Inflammatory macrophage (primary cell): ENCODE measurements at regions not wholly inside any gene's neighbourhood (a gene's known extent, or its start where the extent isn't known, plus 50 kb on each side); places are given as distances from the start of the nearest gene placed in this dataset.
"Not testable (repeated sequence)": the region's sequence is repeated elsewhere in the genome, so short reads cannot be mapped to it uniquely, and the experiment has no call there.

ENCODE experiments used
- DNase-seq, 2 donors: peaks; one replicate each; pipeline ENCODE4 v3.0.0-alpha.2; 2020 to 2022

DNA sequence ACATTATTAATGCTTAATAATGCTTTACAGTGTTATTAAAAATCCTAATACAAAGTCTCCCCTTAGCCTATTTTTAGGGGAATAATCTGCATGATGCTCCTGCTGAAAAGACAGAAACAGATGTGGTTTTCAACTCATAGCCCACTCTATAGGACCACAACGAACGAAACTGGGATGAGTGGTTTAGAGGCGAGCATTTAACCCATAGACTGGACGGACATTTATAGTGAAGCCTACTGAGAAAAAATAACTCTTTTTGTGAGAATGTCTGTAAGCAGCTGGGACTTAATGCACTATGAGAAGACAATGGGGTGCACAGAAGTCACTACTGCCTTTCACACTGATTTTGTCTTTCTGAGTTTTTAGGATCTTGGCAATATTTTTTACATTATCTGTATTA lies 1599.6 kb upstream of the B3GALT2 start:
- DNase-seq: no peak

DNA sequence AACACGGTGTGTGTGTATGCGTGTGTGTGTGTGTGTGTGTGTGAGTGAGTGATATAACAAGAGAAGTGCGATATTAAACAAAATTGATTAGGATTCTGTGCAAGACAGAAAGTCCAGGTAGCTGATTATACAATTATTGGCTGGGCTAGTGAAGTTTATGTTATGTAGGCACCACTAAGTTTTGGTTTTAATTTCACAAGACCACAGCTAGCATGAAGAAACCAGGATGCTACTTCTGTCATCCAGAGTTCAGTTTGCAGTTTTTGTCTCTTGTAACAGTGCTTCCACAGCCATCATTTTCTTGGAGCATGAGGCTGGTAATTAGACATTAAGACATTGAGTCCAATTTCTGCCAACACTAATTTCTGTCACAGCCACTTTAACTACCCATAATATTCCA lies 1590.2 kb upstream of the B3GALT2 start:
- DNase-seq: no peak

DNA sequence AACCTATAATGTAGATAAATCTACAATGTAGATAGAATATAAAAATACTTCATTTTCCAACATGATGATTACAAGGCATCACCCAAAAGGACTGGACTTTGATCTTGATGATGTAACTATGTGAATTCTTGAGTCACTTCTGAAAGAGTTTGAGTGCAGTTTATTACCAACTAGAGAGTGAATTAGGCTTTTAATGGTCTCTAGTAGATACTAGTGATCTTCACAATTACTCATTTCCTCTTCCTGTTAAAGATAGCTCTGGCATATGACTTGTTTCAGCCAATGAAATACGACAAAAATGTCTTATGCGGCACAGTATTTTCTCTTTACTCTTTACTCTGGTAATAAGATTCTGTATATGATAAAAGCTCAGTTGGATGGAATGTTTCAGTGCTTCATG lies 1588.1 kb upstream of the B3GALT2 start:
- no peak for DNase-seq

DNA sequence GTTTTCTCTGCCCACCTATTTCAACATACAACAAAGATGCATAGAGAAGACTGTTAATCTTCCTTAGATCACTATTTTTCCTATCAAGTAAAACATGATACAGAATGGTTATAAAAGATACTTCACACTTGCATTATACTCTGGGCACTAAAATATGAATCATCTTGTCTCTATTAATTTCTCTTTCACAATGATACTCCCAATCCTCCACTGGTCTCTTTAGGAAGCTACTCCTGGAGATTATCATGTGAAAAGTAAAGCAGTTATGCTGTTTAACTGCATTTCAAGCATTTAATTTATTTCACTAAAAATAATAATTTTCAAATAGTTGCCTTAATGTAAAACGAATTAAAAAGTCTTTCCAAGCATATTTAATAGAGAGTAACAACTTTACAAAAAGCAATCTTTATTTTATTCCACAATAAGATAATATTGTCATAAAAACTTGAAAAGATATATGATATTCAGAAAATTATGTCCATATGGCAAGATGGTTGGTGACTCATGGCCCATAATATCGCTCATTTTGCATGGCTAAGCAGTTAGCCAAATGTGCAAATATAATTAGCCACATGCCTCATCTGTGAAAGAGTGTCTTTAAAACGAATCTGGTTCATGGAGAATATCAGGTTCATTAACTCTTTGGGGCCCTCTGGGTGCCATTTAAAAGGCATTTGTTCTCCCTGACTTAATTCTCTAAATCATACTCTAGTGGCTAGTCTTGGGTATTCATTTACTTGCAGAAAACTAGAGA lies 1569.0 kb upstream of the B3GALT2 start:
- no peak for DNase-seq

DNA sequence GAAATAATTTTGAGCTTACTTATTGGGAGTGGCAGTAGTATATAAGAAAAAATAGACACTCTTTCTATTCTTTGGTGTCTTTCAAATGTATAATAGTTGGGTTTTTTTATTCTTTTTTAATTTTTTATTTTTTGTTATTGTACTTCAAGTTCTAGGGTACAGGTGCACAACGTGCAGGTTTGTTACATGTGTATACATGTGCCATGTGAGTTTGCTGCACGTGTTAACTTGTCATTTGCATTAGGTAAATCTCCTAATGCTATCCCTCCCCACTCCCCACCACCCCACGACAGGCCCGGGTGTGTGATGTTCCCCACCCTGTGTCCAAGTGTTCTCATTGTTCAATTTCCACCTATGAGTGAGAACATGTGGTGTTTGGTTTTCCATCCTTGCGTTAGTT lies 1552.4 kb upstream of the B3GALT2 start:
- DNase-seq: not testable (repeated sequence)

DNA sequence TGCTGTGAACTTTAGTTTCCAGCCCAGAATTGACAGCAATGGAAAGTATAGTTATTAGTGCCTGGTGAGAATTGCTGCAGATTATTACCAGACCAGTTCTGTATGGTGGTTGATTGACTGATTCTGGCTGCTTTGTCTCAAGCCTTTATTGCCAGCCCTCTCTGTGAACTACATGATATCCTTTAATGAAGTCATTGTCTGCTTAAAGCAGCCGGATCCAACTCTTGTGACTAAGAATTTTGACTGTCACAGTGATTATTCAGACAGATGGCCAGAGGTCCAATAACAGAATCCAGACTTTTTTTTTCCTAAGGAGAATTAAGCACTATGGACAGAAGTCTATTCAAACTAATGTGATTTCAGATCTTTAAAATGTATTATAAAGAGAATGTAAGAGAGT lies 1548.6 kb upstream of the B3GALT2 start:
- no peak for DNase-seq

DNA sequence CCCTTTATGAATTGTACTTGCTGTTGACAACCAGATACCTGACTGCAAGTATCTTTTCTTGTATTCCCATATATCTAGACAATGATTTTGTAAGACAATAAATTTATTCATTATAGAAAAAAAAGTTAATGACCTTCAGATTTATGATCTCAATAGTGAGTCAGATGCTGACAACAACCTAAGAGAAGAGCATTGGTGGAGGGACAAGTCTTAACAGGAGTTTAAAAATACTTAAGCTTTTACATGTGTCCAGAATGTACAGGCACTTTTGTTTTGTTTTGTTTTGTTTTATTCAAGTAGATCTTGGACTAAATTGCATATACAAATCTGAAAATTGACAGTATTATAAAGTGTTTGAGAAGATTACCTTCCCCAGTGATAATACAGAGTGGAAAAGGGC lies 1544.6 kb upstream of the B3GALT2 start:
- DNase-seq: no peak

DNA sequence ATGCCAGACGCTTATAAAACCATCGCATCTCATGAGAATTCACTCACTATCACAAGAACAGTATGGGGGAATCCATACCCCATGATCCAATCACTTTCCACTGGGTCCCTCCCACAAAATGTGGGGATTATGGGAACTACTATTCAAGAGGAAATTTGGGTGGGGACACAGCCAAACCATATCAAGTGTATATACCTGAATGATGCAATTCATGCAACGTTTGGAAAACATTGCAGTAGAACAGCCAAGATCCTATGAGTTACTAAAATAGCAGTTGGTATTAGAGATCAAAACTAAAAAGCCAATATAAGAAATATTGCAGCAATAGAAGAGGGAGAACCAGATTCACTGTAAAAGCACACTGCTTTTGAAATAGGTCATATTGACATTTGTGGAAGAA lies 1543.9 kb upstream of the B3GALT2 start:
- no peak for DNase-seq

DNA sequence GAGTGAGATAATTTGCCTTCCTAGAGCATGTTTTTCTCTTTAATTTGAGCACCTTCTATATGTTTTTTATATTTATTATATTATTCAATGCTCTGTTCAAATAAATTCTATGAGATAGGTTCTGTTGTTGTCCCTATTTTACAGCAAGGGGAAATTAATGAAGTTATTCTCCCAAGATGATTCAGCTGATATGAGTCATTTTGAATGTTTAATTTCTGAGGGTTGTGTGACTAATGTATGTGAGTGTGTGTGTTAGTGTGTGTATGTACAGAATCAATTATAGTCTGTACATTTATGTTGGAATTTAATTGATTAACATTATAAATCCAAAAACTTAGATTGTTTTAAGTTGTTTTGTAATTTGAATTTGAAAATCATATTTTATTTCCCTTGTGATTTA lies 1536.7 kb upstream of the B3GALT2 start:
- no peak for DNase-seq

DNA sequence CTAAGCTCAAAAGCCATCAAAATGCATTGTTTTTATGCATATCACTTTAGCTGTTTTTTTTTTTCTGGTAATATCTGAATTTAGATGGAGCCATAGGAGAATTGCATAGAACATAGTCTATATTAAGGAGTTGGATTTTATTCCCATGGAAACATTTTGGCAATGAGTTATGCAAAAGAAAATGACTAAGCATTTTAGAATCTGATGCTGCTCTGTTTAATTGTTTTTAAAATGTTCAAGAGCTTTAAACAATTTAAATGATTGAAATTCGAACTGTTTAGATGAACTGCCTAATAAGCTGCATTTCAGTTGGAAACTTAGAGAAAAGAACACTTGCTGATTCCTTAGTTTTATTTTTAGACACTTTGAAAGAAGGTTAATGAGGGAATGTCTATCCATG lies 1531.5 kb upstream of the B3GALT2 start:
- no peak for DNase-seq

DNA sequence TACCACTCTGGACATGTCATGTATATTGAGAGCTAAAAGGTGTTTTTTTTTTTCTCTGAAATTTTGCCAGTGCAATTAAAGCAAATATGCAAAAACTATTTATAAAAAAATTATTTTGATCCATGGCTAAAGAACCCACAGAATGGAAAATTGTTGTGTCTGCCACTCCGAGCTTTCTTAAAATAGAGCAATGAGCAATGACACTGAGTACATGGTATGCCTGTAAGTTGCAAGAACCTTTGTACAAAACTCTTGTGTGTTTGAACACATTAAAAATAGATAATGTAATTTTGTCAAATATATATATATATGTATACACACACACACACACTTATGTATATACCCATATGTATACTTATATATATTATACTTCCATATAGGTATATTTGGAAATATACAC lies 1530.9 kb upstream of the B3GALT2 start:
- no peak for DNase-seq

DNA sequence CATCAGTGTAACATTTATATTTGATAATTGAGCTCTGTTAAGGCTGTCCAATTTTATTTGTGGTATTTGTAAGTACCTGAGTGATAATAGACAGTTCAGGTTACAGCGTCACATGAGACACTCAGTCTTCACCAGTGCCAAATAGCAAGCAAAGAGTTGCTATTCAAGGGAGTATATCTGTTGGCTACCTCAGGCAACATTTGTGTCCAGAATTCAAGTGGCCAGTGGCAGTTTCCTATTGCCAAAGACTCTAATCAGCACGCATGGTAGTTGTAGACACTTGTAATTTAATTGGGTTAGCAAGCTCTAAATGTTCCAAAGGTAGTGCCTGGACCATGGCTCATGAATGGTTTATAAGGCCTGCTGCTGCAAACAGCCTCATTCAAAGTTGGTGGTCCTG lies 1524.3 kb upstream of the B3GALT2 start:
- DNase-seq: no peak

DNA sequence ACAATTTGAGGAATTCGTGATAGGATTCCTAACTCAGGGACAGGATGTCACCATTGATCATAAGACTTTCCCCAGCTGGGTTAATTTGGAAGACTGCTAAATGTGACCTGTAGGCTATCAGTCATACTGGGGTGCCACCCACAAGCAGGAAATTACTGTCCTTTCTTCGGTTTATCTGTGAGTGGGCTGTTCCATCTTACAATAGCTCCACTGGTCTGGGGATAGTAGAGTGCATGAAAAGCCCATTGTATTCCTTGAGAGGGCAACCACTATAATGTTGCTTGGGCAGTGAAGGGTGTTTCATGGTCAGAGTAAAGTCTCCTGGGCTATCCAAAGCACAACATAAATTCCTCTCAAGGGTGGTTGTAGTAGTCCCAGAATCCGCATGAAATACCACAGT lies 1523.0 kb upstream of the B3GALT2 start:
- no peak for DNase-seq

DNA sequence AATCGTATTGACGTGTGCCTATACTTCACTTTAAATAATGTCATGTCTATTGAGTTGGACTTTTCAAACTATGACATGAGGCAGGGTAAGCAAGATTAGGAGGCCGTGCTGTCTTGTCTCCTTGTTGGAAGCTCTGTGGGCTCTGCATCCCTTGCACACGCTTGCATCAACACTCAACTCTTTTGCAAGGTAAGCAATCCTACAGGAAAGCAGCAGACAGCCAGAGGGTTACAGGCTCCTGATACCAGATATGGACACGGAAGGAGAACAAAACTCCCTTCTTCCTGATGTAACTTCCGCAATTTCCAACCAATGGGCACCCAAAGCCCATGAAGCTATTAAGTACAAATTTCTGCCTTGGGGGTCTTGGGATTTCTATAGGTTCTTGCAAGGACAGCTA lies 1520.7 kb upstream of the B3GALT2 start:
- no peak for DNase-seq

DNA sequence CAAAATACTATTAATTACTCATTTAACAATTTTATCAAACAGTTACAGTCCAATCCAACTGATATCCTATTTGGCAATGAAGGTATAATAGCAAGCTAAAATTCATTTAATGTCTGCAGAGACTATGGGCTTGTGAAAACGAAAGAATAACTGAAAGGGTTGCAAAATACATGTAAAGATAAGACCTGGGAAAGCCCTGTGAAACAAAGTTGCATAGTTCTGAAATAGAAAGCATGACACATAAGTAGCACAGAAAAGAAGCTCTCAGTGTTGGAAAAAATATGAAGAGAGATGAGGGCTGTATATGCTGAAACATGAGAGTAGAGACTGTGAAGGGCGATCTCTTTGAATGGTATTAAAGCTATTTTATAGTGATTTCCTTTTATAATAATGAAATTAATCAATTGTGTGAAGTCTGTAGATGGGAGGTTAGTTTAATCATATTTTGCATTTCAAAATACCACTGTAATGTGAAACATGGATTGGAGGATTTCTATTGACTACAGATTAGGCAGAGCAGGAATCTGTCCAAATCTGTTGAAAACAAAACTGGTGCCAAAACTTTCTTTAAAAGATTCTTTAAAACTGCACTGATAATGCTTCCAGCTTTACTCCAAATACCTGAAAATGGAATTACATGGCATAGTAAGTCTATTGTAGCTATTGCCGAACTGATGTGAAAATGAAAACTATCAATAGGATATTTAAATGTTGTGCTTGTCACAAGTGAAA lies 1518.9 kb upstream of the B3GALT2 start:
- no peak for DNase-seq

DNA sequence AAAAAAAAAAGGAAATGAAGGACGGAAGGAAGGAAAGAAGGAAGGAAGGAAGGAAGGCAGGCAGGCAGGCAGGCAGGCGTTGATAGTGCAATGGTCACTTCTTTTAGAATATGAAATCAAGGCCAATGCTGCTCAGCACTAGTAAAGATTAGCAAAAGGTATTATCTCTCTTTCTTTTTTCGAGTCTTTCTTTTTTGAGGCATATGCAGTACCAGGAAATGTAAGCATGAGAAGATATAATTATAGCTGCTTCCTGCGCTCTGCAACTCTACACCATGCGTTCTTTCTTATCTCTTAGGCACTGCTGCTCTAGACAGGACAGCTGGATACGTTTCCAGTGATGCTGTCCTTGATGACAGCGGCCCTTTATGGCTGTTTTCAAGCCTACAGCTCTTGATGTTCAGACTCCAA lies 1512.5 kb upstream of the B3GALT2 start:
- DNase-seq: no peak

DNA sequence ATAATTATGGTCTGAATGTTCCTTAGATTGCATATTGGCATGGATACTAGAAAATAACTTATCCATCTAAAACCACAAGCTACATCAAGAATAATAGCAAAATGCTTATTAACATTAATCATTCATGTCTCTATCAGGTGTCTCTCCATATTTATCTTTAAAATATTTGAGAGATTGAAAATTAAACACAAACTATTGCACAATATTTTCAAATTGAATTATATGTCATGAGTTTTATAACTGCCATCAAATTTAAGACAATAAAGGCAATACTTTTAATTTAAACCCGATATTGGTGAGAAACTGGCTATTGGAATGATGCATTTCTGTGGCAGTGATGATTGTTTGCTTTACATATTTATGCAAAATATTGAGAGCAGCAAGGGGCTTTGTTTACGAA lies 1506.8 kb upstream of the B3GALT2 start:
- no peak for DNase-seq

DNA sequence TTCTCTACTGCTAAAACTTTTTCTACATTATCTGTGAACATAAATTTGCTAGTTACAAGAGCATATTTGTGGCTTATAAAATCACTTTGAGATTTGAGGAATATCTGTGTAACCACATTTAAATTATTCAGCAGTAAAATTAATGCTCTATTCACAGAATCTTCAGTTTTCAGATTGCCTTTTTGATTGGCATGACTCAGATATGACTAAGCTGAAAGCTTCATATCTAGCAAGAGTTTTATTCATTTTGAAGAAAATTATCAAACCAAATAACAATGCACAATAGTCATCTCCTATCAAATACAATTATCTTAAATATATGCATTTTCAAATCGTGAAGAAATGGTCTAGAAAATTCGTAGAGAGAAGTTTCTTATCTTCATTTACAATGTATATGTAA lies 1498.2 kb upstream of the B3GALT2 start:
- DNase-seq: no peak

DNA sequence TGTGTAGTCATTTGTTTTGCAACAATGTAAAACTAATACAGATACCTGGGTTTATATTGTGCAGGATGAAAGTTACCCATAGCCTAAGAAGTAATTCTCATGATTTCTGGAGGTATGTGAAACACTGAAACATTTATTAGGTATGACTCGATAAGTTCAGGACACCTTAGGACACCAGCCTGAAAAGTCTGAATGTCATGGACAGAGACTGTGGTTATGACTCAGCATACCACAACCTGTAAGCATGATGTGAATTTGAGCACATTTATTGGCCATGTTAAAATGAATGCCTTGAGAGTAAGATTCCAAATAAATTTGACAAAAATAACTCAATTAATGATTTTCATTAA lies 1471.7 kb upstream of the B3GALT2 start:
- no peak for DNase-seq

DNA sequence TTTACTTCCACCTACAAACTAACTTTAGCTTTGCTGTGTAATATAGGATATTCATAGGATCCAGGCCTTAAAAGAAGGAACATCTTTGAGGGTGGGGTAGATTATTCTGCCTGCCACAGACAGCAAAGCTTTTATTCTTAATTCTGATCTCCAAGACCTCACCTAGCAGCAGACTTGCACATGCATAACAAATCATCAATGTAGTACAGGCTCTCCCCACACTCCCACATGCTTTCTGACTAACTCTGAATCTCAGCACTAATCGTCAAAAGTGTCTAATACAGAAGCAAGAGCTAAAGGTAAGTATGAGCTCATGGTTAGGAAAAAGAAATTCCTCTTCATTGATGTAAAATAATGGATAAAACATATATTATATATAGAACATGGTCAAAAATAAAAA lies 1468.5 kb upstream of the B3GALT2 start:
- DNase-seq: no peak

DNA sequence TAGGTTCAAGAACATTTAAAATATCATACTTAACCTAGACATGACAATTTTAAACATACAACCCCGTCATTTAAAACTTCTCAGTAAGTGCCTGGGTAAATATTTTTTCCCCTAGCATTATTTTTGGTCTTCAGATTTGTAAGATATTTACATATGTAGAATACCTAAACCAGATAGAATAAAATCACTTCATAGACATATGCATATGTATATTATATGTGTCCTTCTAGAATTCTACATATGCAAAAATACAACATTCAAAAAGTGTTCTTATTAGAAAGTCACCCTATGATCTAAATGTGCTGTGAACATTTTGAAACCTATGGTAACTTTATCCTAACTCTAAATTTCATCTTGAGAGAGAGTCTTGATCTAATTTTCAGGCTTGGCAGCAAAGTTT lies 1467.0 kb upstream of the B3GALT2 start:
- no peak for DNase-seq

DNA sequence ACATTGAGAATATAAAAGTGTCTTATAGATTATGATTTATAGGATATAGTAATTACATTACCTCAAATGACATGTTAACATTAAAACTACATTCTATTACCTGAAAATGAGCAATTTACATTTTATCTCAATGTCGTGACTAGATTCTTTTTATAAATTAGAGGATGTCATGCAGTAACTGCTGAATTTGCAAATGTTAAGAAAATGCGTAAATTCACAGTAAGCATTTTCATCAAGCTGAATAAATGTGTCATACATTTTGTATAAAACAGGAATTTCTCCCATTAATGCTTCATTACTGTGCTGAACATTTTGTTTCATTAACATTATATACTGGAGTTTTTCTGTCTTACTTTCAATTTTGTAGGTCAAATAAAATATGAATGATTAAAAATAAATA lies 1460.7 kb upstream of the B3GALT2 start:
- no peak for DNase-seq

DNA sequence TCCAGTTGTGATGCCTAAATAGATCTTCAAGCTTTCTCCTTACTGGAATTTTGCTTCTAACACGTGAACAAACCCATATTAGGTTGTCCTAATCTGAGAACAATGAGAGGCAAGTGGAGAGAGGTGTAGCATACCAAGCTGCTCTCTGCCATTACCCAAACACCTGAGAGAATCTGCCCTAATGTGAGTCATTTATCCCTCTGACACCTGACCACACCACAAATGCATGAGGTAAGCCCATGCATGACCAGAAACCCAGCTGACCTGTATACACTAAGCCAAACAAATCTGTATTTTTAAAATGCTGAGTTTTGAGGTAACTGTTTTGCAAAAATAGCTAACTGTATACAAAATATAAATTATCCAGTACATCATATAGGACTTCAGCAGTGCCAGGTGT lies 1458.1 kb upstream of the B3GALT2 start:
- DNase-seq: no peak

DNA sequence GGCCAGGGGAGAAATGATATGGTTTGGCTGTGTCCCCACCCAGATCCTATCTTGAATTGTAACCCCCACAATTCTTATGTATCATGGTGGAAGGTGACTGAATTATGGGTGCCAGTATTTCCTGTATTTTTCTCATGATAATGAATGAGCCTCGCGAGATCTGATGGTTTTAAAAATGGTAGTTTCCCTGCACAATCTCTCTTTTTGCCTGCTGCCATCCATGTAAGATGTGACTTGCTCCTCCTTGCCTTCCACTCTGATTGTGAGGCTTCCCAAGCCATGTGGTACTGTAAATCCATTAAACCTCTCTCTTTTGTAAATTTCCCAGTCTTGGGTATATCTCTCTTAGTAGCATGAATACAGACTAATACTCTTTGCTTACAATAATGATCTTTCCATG lies 1453.9 kb upstream of the B3GALT2 start:
- no peak for DNase-seq

DNA sequence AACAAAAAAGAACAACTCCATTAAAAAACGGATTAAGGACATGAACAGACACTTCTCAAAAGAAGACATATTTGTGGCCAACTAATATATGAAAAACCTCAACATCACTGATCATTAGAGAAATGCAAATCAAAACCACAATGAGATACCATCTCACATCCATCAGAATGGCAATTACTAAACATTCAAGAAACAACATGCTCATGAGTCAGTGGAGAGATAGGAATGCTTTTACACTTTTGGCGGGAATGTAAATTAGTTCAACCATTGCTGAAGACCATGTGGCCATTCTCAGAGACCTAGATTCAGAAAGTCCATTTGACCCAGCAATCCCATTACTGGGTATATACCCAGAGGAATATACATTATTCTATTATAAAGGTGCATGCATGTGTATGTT lies 1442.6 kb upstream of the B3GALT2 start:
- DNase-seq: no peak
